Smooth muscle cell of the brain vasculature (primary cell): ENCODE measurements at regions not wholly inside any gene's neighbourhood (a gene's known extent, or its start where the extent isn't known, plus 50 kb on each side); places are given as distances from the start of the nearest gene placed in this dataset.
A peak's percentile ranks its signal among the peaks of the same experiment; 100 is the strongest.

Source experiments
- DNase-seq: peaks from one replicate; pipeline ENCODE4 v3.0.0-alpha.2; 2012; ENCODE audit warnings: low read depth, low spot score

GRCh38 chr21:38696579-38696978 is 109.2 kb upstream of the ETS2 start:
- DNase-seq = no peak

DNA sequence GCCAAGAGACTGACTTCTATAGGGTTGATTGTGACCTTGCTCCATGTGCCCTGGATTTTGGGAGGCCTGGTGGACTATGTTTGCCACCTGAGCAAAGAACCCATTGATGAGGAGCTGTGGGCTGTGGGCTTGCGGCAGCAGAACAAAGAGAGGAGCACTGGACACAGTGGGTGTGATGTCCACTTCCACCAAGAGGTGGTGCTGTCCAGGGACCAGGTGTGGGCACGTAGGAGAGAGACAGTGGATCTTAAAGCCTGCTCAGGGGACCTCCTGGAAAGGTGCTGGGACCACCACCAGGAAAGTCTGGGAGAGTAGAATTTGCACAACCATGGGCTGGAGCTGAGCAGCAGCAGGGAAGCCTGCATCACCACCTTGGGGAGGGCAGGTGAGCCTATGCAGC is 106.7 kb upstream of the ETS2 start:
- no peak for DNase-seq

DNA sequence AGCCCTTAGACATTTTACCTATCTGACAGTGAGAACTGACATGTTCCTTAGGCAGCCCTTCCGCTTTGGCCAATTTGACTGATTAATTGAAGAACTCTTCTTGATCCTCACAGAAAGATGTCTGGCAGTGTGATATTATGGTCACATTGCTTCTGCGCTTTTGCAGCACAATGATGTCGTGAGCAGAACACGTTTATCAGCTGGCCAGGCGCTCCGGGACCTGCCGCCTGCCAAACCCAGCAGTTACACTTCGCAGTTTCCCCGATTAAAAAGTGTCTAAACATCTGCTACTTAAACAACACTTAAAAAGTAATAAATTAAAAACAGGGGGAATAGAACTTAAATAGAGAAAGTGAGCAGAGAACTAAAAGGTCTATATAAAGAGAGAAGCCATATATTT is 103.5 kb upstream of the ETS2 start:
- DNase-seq = no peak

GRCh38 chr21:38709876-38710275 is 95.9 kb upstream of the ETS2 start:
- no peak for DNase-seq

GRCh38 chr21:38712071-38712470 is 93.7 kb upstream of the ETS2 start:
- no peak for DNase-seq

DNA sequence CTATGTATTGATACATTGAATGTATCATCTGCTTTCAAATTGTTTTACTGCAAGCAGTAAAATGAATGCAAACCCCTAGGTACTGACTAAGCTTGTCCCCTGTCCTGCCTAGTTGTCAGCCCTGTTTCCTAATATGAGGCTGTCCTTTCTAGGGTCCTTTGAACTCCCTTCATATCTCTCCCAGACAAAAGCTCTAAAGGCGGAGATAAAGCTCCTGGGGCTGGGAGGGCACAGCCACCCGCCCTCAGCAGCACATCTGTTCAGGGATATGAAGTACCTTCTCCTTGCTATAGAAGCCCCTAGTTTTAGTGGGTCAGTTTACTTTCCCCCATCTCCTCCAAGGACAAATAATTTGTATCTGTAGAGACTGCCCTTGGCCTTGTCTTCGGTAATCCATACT is 93.1 kb upstream of the ETS2 start:
- DNase-seq = no peak

DNA sequence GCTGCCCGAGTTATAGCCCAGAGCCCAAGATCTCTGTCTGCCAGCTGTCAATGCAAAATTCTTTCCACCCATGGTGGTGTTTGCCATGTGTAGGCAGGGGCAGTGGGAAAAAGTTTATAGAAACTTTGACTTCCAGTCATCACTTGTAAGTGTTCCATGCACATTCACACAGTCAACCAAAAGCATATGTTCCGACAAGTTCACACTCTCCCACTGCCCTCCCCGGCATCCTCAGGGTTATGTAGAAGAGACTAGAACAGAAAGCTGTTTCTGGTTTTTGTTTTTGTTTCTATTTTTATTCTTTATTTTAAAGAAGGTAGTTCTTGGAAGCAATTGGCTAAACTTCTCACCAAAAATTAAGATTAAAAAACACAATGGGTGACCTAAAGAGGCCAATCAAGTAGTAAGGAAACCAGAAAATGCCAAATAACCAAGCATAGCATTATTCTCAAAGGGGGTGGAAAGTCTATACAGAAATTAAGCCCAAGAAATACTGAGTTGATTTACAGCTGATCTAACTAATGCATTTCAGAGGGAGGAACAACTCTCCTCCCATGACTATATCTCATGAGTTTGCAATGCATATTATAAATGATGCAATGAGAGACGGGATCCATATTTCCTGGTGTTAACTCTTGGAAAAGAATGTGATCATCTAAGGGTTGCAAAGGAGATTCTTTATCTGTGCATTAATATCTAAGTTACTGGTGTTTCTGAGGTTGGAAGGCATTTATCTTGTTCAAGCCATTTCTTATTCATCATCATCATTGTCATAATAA is 91.5 kb upstream of the ETS2 start:
- no peak for DNase-seq

GRCh38 chr21:38714999-38715398 is 90.7 kb upstream of the ETS2 start:
- DNase-seq = no peak

DNA sequence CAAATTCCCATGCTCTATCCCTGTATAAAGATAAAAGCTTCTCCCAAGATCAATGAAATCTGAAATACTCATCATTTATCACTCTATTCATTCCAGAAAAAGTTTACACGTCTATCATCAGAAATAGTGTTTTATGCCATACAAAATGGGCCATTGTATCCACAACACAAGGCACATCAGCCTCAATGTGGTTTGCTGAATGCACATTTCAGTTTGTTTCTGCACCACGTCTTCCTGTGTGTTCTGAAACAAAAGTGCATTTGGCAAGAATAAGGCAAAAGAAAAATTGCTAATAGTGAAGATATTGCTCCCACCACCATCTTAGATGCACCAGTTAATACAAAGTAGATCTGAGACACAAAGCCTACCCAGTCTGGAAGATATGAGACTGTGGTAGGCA is 89.6 kb upstream of the ETS2 start:
- no peak for DNase-seq

GRCh38 chr21:38716942-38717341 is 88.8 kb upstream of the ETS2 start:
- DNase-seq = no peak

DNA sequence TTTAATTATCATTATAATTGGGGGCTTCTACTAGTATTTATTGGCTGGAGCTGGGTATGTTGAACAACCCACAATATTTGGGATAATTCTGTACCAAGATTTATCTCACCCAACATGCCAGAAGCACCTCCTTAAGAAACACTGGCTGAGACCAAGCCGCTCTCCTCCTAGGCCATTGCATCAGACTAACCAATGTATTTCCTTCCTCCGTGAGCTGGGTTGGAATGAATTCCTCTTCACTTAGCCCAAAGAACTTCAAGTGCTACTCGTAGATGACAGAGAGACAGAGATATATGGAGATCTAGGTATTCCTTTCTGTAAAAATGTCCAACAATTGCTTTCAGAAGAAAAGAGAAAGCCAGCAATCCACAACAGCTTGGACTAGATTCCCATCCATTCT is 87.2 kb upstream of the ETS2 start:
- no peak for DNase-seq

DNA sequence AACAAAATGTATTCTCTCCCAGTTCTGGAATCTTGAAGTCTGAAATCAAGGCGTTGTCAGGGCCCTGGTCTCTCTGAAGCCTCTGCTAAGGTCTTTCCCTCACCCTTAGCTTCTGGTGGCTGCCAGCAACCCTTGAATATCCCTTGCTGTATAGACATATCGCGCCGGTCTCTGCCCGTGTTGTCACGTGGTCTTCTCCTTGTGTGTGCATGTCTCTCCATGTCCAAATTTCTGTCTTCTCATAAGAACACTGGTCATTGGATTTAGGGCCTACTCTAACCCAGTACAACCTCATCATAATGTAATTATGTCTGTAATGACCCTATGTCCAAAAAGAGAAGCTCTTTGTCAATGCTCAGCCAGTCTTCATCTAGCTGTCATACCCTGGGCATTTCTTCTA is 85.7 kb upstream of the ETS2 start:
- no peak for DNase-seq

GRCh38 chr21:38721055-38721454 is 84.7 kb upstream of the ETS2 start:
- no peak for DNase-seq

- no peak for DNase-seq
Measured at GRCh38 chr21:38721958-38722357, 83.8 kb upstream of the ETS2 start.

DNA sequence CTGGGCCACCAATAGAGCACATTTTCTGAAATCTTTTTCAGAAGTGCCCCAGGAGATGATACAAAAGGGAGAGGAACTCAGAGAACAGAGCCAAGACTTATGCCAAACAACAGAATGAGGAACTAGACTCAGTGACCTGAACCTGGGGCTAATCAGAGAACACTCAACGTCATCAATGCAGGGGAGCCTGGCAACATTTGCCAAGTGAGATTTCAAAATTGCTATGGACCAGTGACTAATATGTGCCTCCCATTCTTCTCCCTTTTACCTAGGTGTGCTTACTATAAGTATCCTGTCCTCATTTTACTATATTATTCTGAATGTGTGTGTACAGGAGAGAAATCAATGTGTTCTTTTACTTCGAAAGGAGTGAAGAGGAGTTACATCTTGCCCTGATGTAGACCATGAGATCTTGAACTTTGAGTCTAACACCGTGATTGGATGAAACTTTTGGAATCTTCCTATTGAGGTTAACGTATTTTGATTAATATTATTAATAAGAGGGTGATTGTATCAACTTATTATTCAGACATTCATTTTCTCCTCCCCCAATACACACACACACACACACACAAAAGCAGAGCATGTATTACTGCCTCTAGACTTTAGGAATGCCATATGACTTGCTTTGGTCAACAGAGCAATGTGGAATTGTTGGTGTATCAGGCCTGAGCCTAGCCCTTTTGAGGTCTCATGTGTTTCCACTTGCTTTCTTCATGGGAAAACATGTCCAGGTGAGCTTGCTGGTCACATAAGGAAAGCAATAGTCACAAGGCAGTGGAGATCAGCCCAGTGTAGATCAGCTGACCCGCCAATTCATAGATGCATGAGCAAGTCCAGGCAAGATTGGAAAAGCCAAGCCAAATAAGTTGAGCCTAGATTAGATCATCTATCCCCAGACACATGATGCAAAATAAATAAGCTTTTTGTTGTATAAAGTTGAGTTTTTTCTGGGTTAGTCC is 80.3 kb upstream of the ETS2 start:
- DNase-seq = no peak

GRCh38 chr21:38726482-38726881 is 79.2 kb upstream of the ETS2 start:
- no peak for DNase-seq

DNA sequence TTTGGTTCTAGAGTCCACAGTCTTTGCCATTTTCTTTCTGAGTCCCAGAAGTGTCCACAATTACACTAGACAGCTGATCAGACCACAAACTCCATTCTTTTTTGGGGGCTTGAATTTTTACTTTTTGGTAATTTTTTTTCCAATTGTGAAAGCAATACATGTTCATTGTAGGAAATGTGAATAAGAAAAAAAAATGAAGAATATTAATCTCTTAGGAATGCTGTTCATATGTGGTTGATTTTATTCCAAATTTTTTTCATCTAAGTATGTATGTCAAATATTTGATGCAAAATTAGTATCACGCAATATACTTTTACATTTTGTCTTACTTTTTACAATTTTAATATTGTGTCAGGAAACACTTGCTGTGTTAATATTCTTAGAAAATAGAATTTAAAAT is 76.4 kb upstream of the ETS2 start:
- no peak for DNase-seq

DNA sequence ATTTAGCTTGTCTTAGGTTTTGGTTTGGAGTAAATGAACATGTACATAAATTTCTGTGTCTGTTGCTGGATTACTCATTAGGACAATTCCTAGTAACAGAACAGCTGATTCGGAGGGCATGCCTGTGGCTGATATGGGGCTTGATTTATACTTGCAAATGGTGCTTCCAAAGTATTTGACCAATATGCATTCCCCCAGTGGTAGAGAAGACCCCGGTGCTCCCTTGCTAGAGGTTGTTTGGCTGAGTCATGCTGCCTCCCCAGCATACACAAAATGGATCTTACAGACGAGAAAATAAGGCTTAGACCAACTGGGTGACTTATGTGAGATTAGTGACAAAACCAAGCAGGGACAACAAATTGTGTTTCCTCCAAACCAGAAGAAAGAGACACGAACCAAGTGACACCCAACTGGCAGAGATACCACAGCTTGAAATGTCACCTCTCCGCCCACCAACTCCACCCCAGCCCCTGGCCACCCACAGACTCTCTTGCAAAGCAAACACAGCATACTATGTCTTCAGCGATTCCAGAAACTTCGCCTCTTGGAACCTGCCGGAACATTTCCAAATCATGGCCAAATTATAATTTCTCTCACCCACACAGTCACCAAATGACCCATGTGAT is 75.9 kb upstream of the ETS2 start:
- DNase-seq = no peak

DNA sequence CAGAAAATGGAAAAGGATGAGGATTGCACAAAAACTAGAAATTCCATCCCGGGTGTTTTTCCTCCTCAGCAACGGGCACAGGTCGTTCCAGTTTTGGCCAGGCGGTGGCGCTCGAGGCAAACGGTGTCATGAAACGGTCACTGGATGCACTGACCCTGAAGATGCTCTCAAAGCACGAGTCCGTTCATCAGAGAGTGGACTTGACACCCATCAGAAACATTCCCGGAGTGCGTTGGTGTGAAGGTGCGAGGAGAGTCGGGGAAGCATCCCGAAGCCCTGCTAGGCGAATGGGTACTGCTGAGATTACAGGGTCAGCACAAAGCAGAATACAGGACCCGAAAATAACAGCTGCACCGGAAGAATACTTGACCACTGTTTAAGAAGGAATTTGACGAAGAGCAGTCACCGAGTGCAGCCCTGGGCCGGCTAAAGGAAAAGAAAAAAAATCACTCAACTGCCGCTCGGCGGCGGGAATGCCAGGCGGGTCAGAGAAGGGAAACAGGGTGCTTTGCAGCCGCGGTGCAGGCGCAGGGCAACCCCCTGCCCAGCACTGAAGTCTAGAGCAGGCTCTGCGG is 71.7 kb upstream of the ETS2 start:
- peak; percentile 47 for DNase-seq

GRCh38 chr21:38734646-38735365 is 70.9 kb upstream of the ETS2 start:
- no peak for DNase-seq

DNA sequence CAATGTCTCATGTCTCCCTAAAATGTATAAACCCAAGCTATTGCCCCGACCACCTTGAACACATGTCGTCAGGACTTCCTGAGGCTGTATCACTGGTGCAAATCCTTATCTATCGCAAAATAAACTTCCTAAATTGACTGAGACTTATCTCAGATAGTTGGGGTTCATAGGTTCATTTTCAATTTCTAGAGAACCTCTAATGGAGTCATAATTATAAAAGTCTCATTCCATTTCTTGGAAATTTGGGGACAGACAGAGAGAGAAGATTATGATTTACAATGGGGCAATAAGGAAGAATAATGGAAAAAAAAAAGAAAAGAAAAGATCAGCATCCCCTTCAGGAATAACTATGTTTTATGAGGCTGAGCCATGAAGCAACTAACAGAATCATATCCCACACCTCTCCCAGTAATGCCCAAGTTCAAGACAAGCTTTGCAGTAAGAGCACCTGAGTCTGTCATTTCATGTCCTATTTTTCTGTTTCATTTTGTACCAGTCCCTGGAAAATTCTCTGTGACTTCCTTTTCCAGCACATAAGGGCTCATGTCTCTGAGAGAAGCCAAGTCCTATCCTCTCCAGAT is 70.0 kb upstream of the ETS2 start:
- no peak for DNase-seq
